ENCODE measurements at regions not wholly inside any gene's neighbourhood (a gene's known extent, or its start where the extent isn't known, plus 50 kb on each side); places are given as distances from the start of the nearest gene placed in this dataset.

DNA sequence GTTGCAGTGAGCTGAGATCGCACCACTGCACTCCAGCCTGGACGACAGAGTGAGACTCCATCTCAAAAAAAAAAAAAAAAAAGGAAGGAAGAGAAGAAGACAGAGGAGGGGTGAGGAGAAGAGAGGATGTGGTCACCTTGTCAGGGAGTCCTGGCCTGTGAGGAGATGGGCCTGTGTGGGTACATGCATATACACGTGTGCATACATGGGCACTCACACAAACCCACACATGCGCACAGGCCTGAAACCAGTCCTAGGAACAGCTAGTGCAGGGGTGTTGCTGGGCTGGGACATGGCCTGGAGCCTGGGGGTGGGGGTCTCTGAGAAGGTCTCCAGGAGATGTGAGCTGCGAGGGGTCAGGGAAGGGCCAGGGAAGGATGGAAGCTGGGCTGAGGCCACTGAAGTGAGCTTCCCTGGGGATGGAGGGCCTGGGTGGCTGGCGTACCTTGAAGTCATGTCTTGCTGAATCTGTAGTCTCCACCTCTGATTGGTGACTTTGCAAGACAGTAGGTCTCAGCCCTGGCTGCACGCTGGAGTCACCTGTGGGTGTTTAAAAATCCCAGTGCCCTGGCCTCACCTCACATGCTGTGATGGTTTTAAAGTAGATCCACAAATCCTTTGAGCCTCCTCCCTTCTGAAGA lies 72.4 kb downstream of the MRM1 start:
- TF ChIP-seq POLR2A (IDR thresholded peaks at IDR 0.05) = no peak
- TF ChIP-seq, protein P1, sequence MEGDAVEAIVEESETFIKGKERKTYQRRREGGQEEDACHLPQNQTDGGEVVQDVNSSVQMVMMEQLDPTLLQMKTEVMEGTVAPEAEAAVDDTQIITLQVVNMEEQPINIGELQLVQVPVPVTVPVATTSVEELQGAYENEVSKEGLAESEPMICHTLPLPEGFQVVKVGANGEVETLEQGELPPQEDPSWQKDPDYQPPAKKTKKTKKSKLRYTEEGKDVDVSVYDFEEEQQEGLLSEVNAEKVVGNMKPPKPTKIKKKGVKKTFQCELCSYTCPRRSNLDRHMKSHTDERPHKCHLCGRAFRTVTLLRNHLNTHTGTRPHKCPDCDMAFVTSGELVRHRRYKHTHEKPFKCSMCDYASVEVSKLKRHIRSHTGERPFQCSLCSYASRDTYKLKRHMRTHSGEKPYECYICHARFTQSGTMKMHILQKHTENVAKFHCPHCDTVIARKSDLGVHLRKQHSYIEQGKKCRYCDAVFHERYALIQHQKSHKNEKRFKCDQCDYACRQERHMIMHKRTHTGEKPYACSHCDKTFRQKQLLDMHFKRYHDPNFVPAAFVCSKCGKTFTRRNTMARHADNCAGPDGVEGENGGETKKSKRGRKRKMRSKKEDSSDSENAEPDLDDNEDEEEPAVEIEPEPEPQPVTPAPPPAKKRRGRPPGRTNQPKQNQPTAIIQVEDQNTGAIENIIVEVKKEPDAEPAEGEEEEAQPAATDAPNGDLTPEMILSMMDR (IDR thresholded peaks at IDR 0.05 in 4 of 5, conservative IDR thresholded peaks at IDR 0.05 in 1 of 5) = no peak
- Histone ChIP-seq H3K4me1 (no peaks in the 10 kb centered on the region), H3K9me3 (no peaks in the 10 kb centered on the region), H3K27me3 (no peaks in the 10 kb centered on the region), H3K27ac (no peak overlapping the region), H3K36me3 (no peaks in the 10 kb centered on the region), H3K4me3 (no peak overlapping the region)
- in situ Hi-C loops (cut with MboI; ENCODE audit: low sequenced_read_pairs in 4 of 4) (loop anchor here in 1 of 4 donors (25.0 kb wide), 1 partner anchor 89 kb away; no protein-coding TSS in a partner anchor), intact Hi-C loops (cut with DNase I; ENCODE audit: low total_unique reads) (no loop called here)
- ATAC-seq = no peak
- no peak for DNase-seq

DNA sequence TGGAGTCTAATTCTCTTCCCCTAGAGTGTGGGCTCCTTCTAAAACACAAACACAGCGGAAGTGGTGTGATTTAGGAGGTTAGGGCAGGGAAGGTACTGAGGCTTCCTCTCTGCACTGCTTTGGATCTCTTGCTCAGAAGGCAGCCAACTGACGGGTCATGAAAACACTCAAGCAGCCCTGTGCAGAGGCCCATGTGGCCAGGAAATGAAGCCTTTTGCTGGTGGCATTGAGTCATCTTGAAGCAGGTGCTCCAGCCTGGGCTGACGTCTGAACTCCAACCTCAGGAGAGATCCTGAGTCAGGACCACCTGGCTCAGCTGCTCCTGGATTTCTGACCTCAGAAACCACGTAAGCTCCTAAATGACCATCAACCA lies 72.9 kb downstream of the MRM1 start:
- ATAC-seq = no peak
- in situ Hi-C loops (cut with MboI; ENCODE audit: low sequenced_read_pairs in 4 of 4) (loop anchor here in 1 of 4 donors (25.0 kb wide), 1 partner anchor 88 kb away; no protein-coding TSS in a partner anchor), intact Hi-C loops (cut with DNase I; ENCODE audit: low total_unique reads) (no loop called here)
- TF ChIP-seq, protein P1 (IDR thresholded peaks at IDR 0.05 in 4 of 5, conservative IDR thresholded peaks at IDR 0.05 in 1 of 5) = no peak
- TF ChIP-seq POLR2A (IDR thresholded peaks at IDR 0.05) = no peak
- H3K36me3 ChIP-seq = no peaks in the 10 kb centered on the region
- H3K9me3 ChIP-seq = no peaks in the 10 kb centered on the region
- H3K27me3 ChIP-seq = no peaks in the 10 kb centered on the region
- no peak overlapping the region for H3K4me3 ChIP-seq
- no peak overlapping the region for H3K27ac ChIP-seq
- no peaks in the 10 kb centered on the region for H3K4me1 ChIP-seq
- DNase-seq = no peak

DNA sequence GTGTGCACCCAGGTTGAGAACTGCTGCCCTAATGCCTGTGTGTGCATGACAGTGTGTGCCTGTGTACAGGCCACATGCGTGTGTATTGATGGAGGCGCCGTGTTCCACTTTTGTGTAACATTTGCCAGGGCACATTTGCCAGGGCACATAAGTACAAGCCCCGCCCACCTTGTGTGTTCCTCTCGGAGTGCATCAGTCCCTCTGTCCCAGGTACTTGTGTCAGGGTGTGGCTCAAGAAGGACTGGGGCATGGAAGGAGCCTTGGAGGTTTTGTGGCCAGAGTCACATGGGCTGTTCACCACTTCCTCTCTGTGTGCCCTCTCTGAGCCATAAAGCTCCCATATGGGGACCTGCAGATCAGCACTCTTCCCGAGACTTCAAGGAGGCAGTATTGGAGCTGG lies 73.9 kb downstream of the MRM1 start:
- Histone ChIP-seq H3K4me1 (no peaks in the 10 kb centered on the region), H3K4me3 (no peak overlapping the region), H3K27me3 (no peaks in the 10 kb centered on the region), H3K36me3 (no peaks in the 10 kb centered on the region), H3K9me3 (no peaks in the 10 kb centered on the region), H3K27ac (no peak overlapping the region)
- no peak for DNase-seq
- in situ Hi-C loops (cut with MboI; ENCODE audit: low sequenced_read_pairs in 4 of 4) (no loop called here), intact Hi-C loops (cut with DNase I; ENCODE audit: low total_unique reads) (no loop called here)
- no peak for TF ChIP-seq POLR2A (IDR thresholded peaks at IDR 0.05)
- TF ChIP-seq, protein P1 (IDR thresholded peaks at IDR 0.05 in 4 of 5, conservative IDR thresholded peaks at IDR 0.05 in 1 of 5) = no peak
- no peak for ATAC-seq

DNA sequence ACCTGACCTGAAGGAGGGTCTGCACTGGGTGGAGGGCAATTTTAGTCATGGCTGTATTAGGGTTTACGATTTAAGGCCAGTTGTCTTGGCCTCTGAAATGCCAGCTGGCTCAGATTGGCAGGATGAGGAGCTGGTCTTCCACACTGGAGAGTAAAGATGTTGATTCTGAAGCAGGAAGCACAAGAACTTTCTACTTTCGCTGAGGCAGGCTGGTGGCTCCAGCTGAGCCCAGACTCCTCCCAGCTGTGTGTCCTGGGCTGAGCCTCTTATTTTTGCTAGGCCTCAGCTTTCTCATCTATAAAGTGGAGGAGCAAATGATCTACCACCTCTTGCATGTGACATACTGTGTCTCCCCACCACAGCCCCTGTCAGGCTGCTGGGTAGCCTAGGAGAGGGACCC lies 74.4 kb downstream of the MRM1 start:
- no peaks in the 10 kb centered on the region for H3K36me3 ChIP-seq
- no peak overlapping the region for H3K4me3 ChIP-seq
- ATAC-seq (no peak), DNase-seq (no peak)
- no peak overlapping the region for H3K27ac ChIP-seq
- intact Hi-C loops (cut with DNase I; ENCODE audit: low total_unique reads) = no loop called here
- TF ChIP-seq POLR2A (IDR thresholded peaks at IDR 0.05) = no peak
- TF ChIP-seq, protein P1 (IDR thresholded peaks at IDR 0.05 in 4 of 5, conservative IDR thresholded peaks at IDR 0.05 in 1 of 5) = no peak
- H3K4me1 ChIP-seq = no peaks in the 10 kb centered on the region
- no peaks in the 10 kb centered on the region for H3K27me3 ChIP-seq
- H3K9me3 ChIP-seq = no peaks in the 10 kb centered on the region
- in situ Hi-C loops (cut with MboI; ENCODE audit: low sequenced_read_pairs in 4 of 4) = no loop called here
